ENCODE measurements at regions not wholly inside any gene's neighbourhood (a gene's known extent, or its start where the extent isn't known, plus 50 kb on each side); places are given as distances from the start of the nearest gene placed in this dataset.

DNA sequence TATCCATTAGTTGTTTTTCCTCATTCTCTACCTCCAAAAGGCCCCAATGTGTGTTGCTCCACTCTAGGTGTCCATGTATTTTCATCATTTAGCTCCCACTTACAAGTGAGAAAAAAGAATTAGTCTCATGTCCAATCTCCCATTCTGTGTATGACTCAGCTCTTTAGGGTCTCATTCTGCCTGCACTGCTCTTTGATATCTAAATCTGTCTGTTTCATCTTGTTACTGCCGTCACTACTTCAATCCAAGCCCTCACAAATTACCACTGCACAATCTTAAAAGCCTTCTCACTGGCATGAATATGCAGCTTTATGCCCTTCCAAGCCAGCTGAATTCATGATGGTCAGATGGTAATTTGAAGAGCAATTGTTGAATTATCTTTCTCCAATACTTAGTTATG lies 480.5 kb downstream of the TRIB2 start:
- TF ChIP-seq, protein P1, sequence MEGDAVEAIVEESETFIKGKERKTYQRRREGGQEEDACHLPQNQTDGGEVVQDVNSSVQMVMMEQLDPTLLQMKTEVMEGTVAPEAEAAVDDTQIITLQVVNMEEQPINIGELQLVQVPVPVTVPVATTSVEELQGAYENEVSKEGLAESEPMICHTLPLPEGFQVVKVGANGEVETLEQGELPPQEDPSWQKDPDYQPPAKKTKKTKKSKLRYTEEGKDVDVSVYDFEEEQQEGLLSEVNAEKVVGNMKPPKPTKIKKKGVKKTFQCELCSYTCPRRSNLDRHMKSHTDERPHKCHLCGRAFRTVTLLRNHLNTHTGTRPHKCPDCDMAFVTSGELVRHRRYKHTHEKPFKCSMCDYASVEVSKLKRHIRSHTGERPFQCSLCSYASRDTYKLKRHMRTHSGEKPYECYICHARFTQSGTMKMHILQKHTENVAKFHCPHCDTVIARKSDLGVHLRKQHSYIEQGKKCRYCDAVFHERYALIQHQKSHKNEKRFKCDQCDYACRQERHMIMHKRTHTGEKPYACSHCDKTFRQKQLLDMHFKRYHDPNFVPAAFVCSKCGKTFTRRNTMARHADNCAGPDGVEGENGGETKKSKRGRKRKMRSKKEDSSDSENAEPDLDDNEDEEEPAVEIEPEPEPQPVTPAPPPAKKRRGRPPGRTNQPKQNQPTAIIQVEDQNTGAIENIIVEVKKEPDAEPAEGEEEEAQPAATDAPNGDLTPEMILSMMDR (IDR thresholded peaks at IDR 0.05) = no peak
- no peak for TF ChIP-seq EP300 (IDR thresholded peaks at IDR 0.05)
